ENCODE measurements at regions not wholly inside any gene's neighbourhood (a gene's known extent, or its start where the extent isn't known, plus 50 kb on each side); places are given as distances from the start of the nearest gene placed in this dataset.

DNA sequence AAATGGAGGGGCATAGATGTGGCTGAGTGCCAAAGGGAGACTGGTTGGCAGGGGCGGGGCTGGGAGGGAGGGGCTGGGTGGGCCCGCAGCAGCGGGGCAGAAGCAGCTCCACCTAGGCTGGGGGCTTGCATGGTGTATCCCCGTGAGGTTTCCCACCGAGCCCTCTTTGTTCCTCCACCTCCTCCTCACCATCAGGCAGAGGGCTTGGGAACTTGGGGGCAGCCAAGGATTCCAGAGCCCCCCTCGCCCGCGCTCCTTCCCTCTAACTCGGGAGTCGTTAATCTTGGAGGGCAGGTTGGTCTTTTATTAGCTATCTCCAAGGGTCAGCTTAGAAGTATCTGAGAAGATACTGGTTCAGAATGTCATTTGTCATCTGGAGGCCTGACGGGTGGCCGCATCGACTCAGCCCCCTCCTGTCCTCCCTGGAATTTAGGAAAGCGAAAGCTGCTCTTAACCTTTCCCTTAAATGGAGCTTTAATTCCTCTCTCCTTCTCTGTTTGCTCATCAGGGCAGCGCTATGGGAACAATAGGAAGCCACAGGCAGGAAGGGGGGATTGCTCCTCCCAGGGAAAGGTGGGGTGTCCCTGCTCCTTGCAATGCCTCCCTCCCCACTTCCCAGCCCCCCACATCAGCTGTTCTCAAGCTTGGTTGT, 274.3 kb upstream of the XYLT1 start:
- intact Hi-C loops (cut with micrococcal nuclease; ENCODE audit: unreplicated experiment) = no loop called here
- Histone ChIP-seq H3K4me2 (ENCODE audit: low read depth, low read length) (no peak overlapping the region), H3K79me2 (ENCODE audit: insufficient read depth, low read length) (no peaks in the 10 kb centered on the region), H3K27me3 (ENCODE audit: control insufficient read depth in 1 of 2, insufficient read depth in 2 of 2, low read length in 2 of 2) (peaks cover 1 to 10% of the 10 kb centered on the region in 2 experiments; a peak in 3 of 5 replicates), H3K4me1 (ENCODE audit: insufficient read depth, low read length) (no peaks in the 10 kb centered on the region), H3K36me3 (replicated peaks in 1 of 2; ENCODE audit: control insufficient read depth in 1 of 2, insufficient read depth in 2 of 2, low read length in 2 of 2) (no peaks in the 10 kb centered on the region), H3K9me3 (ENCODE audit: low read length) (no peaks in the 10 kb centered on the region), H2AFZ (ENCODE audit: low read length) (no peak overlapping the region), H3K27ac (ENCODE audit: extremely low read length, insufficient read depth, low read length) (no peak overlapping the region), H3K9ac (ENCODE audit: insufficient read depth, low read depth, low read length) (no peak overlapping the region), H4K20me1 (ENCODE audit: insufficient read depth, low read length) (no peaks in the 10 kb centered on the region), H3K4me3 (replicated peaks in 1 of 3; ENCODE audit: insufficient read depth in 1 of 3, low read depth in 2 of 3, low read length in 3 of 3) (no peak overlapping the region)
- POLR2A ChIA-PET = no interaction called here
- WGBS (ENCODE audit: low lambda C conversion rate) = 5% methylated on average over 15 of the region's 15 CpGs
- FAIRE-seq = no peak
- BruUV-seq (replicated peaks) = no TSS peak
- TF ChIP-seq RBM39 (IDR thresholded peaks at IDR 0.05; ENCODE audit: low read depth, low read length, poor library complexity, severe bottlenecking) (no peak), KLF9 (CRISPR knock-in tag; IDR thresholded peaks at IDR 0.05; ENCODE audit: low read depth) (no peak), CHD4 (IDR thresholded peaks at IDR 0.05; ENCODE audit: borderline replicate concordance, low read length) (no peak), KMT2B (CRISPR knock-in tag; IDR thresholded peaks at IDR 0.05) (no peak), ZNF737 (CRISPR knock-in tag; IDR thresholded peaks at IDR 0.05; ENCODE audit: borderline replicate concordance) (no peak), HMG20B (CRISPR knock-in tag; conservative IDR thresholded peaks at IDR 0.05) (no peak), ZNF235 (CRISPR knock-in tag; IDR thresholded peaks at IDR 0.05; ENCODE audit: borderline replicate concordance) (no peak), HCFC1 (IDR thresholded peaks at IDR 0.05; ENCODE audit: low read depth, low read length) (no peak), ZFX (CRISPR knock-in tag; IDR thresholded peaks at IDR 0.05; ENCODE audit: low read depth) (no peak), SALL1 (CRISPR knock-in tag; IDR thresholded peaks at IDR 0.05) (no peak), HOXA5 (CRISPR knock-in tag; IDR thresholded peaks at IDR 0.05) (no peak)
- TF ChIP-seq, protein P1, sequence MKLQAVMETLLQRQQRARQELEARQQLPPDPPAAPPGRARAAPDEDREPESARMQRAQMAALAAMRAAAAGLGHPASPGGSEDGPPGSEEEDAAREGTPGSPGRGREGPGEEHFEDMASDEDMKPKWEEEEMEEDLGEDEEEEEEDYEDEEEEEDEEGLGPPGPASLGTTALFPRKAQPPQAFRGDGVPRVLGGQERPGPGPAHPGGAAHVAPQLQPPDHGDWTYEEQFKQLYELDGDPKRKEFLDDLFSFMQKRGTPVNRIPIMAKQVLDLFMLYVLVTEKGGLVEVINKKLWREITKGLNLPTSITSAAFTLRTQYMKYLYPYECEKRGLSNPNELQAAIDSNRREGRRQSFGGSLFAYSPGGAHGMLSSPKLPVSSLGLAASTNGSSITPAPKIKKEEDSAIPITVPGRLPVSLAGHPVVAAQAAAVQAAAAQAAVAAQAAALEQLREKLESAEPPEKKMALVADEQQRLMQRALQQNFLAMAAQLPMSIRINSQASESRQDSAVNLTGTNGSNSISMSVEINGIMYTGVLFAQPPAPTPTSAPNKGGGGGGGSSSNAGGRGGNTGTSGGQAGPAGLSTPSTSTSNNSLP (IDR thresholded peaks at IDR 0.05; ENCODE audit: low read depth, low read length) = no peak
- TF ChIP-seq, protein P2, sequence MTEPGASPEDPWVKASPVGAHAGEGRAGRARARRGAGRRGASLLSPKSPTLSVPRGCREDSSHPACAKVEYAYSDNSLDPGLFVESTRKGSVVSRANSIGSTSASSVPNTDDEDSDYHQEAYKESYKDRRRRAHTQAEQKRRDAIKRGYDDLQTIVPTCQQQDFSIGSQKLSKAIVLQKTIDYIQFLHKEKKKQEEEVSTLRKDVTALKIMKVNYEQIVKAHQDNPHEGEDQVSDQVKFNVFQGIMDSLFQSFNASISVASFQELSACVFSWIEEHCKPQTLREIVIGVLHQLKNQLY (CRISPR knock-in tag; IDR thresholded peaks at IDR 0.05) = no peak
- CTCF ChIA-PET (ENCODE audit: low intra/inter-chr PET ratio, low total read pairs) = no interaction called here
- no peak for ATAC-seq
- no peak for DNase-seq (ENCODE audit: low spot score)
- in situ Hi-C loops (cut with HindIII; ENCODE audit: extremely low pct_ligation_motif_present, low pct_unique_long_range_greater_than_20kb) = no loop called here

Data from HepG2 (cell line).